HCT116 (cell line): ENCODE measurements at regions not wholly inside any gene's neighbourhood (a gene's known extent, or its start where the extent isn't known, plus 50 kb on each side); places are given as distances from the start of the nearest gene placed in this dataset.

ENCODE experiments used
- ATAC-seq: fragments of 200-7000 bp; cut with Tn5 transposase; 2 replicates; pipeline ENCODE4 v1.9.1; 2020; ENCODE audit warnings: mild to moderate bottlenecking, moderate library complexity
- BruUV-seq: library from RNA; stranded (reverse); fragments of 400-500 nt; replicated peaks from 2 replicates; lab custom pipeline; 2021; lab: Mats Ljungman, UMichigan
- CTCF ChIA-PET: fragments of 300-600 bp; sonication (Branson Sonifier 250); formaldehyde crosslinking; loops from one replicate; lab custom pipeline; 2021; ENCODE audit warnings: antibody characterized with exemption; lab: Charles Lee
- POLR2A ChIA-PET: fragments of 300-600, 350-600 bp; sonication (Branson Sonifier 250); formaldehyde crosslinking; loops from one replicate; lab custom pipeline; 2021; ENCODE audit warnings: antibody characterized with exemption; lab: Charles Lee
- RAD21 ChIA-PET, 2 experiments: fragments of 300-600 bp; sonication (Branson Sonifier 250); formaldehyde crosslinking; loops; one replicate each; lab custom pipeline; 2023; ENCODE audit warnings: low total read pairs in 2 of 2; ENCODE audit not compliant: uncharacterized antibody in 2 of 2, unreplicated experiment in 2 of 2, low non-redundant PET in 1 of 2; lab: Charles Lee
- DNase-seq: peaks from one replicate; pipeline ENCODE4 v3.0.0-alpha.2; 2010; ENCODE audit warnings: low read depth, low spot score
- H2AFZ ChIP-seq: fragments of 200-600 bp; shearing (Covaris generic), sonication (generic); 2 replicates; pipeline ENCODE4 v1.6.1; 2017; ENCODE audit warnings: low read depth, mixed run types, mixed read lengths, antibody characterized with exemption, low read length; ENCODE audit not compliant: poor library complexity, severe bottlenecking
- H3K27ac ChIP-seq: 2 replicates; pipeline ENCODE4 v1.5.1; 2012; ENCODE audit warnings: low read depth, low read length
- H3K27me3 ChIP-seq: fragments of 200-600 bp; sonication (generic); 2 replicates; pipeline ENCODE4 v1.6.1; 2016; ENCODE audit warnings: mixed run types, low read length, mixed read lengths; ENCODE audit not compliant: insufficient read depth
- H3K36me3 ChIP-seq, 2 experiments: fragments of 200-500 bp in 1 of 2; fragments of 200-600 bp in 1 of 2; sonication (Bioruptor generic) in 1 of 2; sonication (generic) in 1 of 2; 2 replicates each; pipeline versions ENCODE4 v1.5.1 to v1.6.1; 2014 to 2016; ENCODE audit warnings: low read length in 2 of 2, inconsistent platforms in 1 of 2, mixed read lengths in 1 of 2, mixed run types in 1 of 2; ENCODE audit not compliant: insufficient read depth in 2 of 2, control insufficient read depth in 1 of 2
- H3K4me1 ChIP-seq, 2 experiments: fragments of 200-600 bp in 1 of 2; sonication (generic) in 1 of 2; 2 replicates each; pipeline versions ENCODE4 v1.5.1 to v1.6.1; 2012 to 2017; ENCODE audit warnings: low read length in 2 of 2, inconsistent platforms in 1 of 2, mild to moderate bottlenecking in 1 of 2, mixed read lengths in 1 of 2, mixed run types in 1 of 2, moderate library complexity in 1 of 2; ENCODE audit not compliant: insufficient read depth in 2 of 2, control insufficient read depth in 1 of 2
- H3K4me2 ChIP-seq: fragments of 200-600 bp; sonication (generic); 2 replicates; pipeline ENCODE4 v1.6.1; 2017; ENCODE audit warnings: mixed run types, low read length, mixed read lengths
- H3K4me3 ChIP-seq, 2 experiments: fragments of 200-600 bp in 1 of 2; sonication (generic) in 1 of 2; replicated peaks in 1 of 2; 2 replicates each; pipeline ENCODE4 v1.5.1; 2011 to 2016; ENCODE audit warnings: low read length in 2 of 2, control low read depth in 1 of 2, low read depth in 1 of 2, mild to moderate bottlenecking in 1 of 2, mixed read lengths in 1 of 2, mixed run types in 1 of 2
- H3K79me2 ChIP-seq: fragments of 200-600 bp; sonication (generic); 2 replicates; pipeline ENCODE4 v1.6.1; 2017; ENCODE audit warnings: mild to moderate bottlenecking, mixed run types, low read length, moderate library complexity, mixed read lengths; ENCODE audit not compliant: insufficient read depth
- H3K9ac ChIP-seq: fragments of 200-600 bp; sonication (generic); 2 replicates; pipeline ENCODE4 v1.6.1; 2016; ENCODE audit warnings: low read length, mixed read lengths
- H3K9me2 ChIP-seq: fragments of 200-600 bp; sonication (generic), shearing (Covaris generic); 2 replicates; pipeline ENCODE4 v1.6.1; 2017; ENCODE audit warnings: mixed run types, mild to moderate bottlenecking, moderate library complexity; ENCODE audit not compliant: insufficient read depth
- H3K9me3 ChIP-seq, 2 experiments: fragments of 200-500 bp in 1 of 2; fragments of 200-600 bp in 1 of 2; sonication (Bioruptor generic) in 1 of 2; sonication (generic) in 1 of 2; 2 replicates each; pipeline ENCODE4 v1.6.1; 2014 to 2017; ENCODE audit warnings: low read length in 2 of 2, mixed read lengths in 2 of 2, inconsistent platforms in 1 of 2, low read depth in 1 of 2, mild to moderate bottlenecking in 1 of 2, mixed run types in 1 of 2, moderate library complexity in 1 of 2; ENCODE audit not compliant: control insufficient read depth in 1 of 2, insufficient read depth in 1 of 2
- H4K20me1 ChIP-seq: fragments of 200-600 bp; sonication (generic), shearing (Covaris generic); 2 replicates; pipeline ENCODE4 v1.6.1; 2017; ENCODE audit warnings: mixed run types, mild to moderate bottlenecking, moderate library complexity; ENCODE audit not compliant: insufficient read depth
- ATF3 ChIP-seq: IDR thresholded peaks from 2 replicates; pipeline ENCODE4 v1.6.1; 2012
- CBX3 ChIP-seq: IDR thresholded peaks from 2 replicates; pipeline ENCODE4 v1.6.1; 2012; ENCODE audit warnings: low read depth
- CEBPB ChIP-seq: IDR thresholded peaks from 2 replicates; pipeline ENCODE4 v1.6.1; 2012; ENCODE audit warnings: low read depth
- CTCF ChIP-seq, 3 experiments: fragments of 200-600 bp in 1 of 3; sonication (generic) in 1 of 3; IDR thresholded peaks in 2 of 3; conservative IDR thresholded peaks in 1 of 3; 2 replicates each; pipeline ENCODE4 v1.5.1; 2012 to 2017; ENCODE audit warnings: low read depth in 2 of 3, low read length in 2 of 3, antibody characterized with exemption in 1 of 3, borderline replicate concordance in 1 of 3, control low read depth in 1 of 3, mild to moderate bottlenecking in 1 of 3, mixed read lengths in 1 of 3, mixed run types in 1 of 3, moderate library complexity in 1 of 3; ENCODE audit not compliant: insufficient read depth in 1 of 3
- EGR1 ChIP-seq: IDR thresholded peaks from 2 replicates; pipeline ENCODE4 v1.6.1; 2012; ENCODE audit warnings: low read depth
- ELF1 ChIP-seq: IDR thresholded peaks from 2 replicates; pipeline ENCODE4 v1.6.1; 2012; ENCODE audit warnings: low read depth, borderline replicate concordance
- EZH2phosphoT487 ChIP-seq: fragments of 200-600 bp; IDR thresholded peaks from 2 replicates; pipeline ENCODE4 v1.6.1; 2018; ENCODE audit warnings: antibody characterized with exemption, borderline replicate concordance
- FOSL1 ChIP-seq: IDR thresholded peaks from 2 replicates; pipeline ENCODE4 v1.6.1; 2012; ENCODE audit warnings: low read depth
- JUND ChIP-seq: IDR thresholded peaks from 2 replicates; pipeline ENCODE4 v1.6.1; 2012
- MAX ChIP-seq: IDR thresholded peaks from 2 replicates; pipeline ENCODE4 v1.6.1; 2012
- POLR2AphosphoS5 ChIP-seq: IDR thresholded peaks from 2 replicates; pipeline ENCODE4 v1.6.1; 2011; ENCODE audit warnings: mild to moderate bottlenecking, low read depth, low read length, moderate library complexity
- REST ChIP-seq: IDR thresholded peaks from 2 replicates; pipeline ENCODE4 v1.6.1; 2012; ENCODE audit warnings: low read depth
- SIN3A ChIP-seq: IDR thresholded peaks from 2 replicates; pipeline ENCODE4 v1.6.1; 2012; ENCODE audit warnings: low read depth
- SP1 ChIP-seq: IDR thresholded peaks from 2 replicates; pipeline ENCODE4 v1.6.1; 2012; ENCODE audit warnings: low read depth
- SRF ChIP-seq: IDR thresholded peaks from 2 replicates; pipeline ENCODE4 v1.6.1; 2012; ENCODE audit warnings: low read depth
- TCF7L2 ChIP-seq: IDR thresholded peaks from 2 replicates; pipeline ENCODE4 v1.7.0; 2011; ENCODE audit warnings: borderline replicate concordance, inconsistent platforms; ENCODE audit not compliant: insufficient read depth, insufficient read length; ENCODE audit errors: extremely low read depth
- YY1 ChIP-seq: IDR thresholded peaks from 2 replicates; pipeline ENCODE4 v1.6.1; 2011; ENCODE audit warnings: low read length, low read depth, moderate library complexity, mild to moderate bottlenecking; ENCODE audit not compliant: insufficient replicate concordance; ENCODE audit errors: extremely low read depth
- ZBTB33 ChIP-seq: IDR thresholded peaks from 2 replicates; pipeline ENCODE4 v1.6.1; 2011; ENCODE audit warnings: mild to moderate bottlenecking, low read length, moderate library complexity; ENCODE audit not compliant: insufficient replicate concordance; ENCODE audit errors: extremely low read depth
- ZFX ChIP-seq: fragments of 450-650 bp; IDR thresholded peaks from 2 replicates; pipeline ENCODE4 v1.6.1; 2017
- ZNF274 ChIP-seq: fragments of 200-500 bp; sonication (Bioruptor generic); IDR thresholded peaks from 2 replicates; pipeline ENCODE4 v1.6.1; 2014; ENCODE audit warnings: mild to moderate bottlenecking, low read depth, low read length, inconsistent platforms
- intact Hi-C: fragments of 100-400 bp; cut with micrococcal nuclease; formaldehyde crosslinking; loops from 2 replicates; pipeline ENCODE4 v1.10.0; 2022

GRCh38 chr2:176789751-176790150, 422.8 kb upstream of the HNRNPA3 start:
- H3K4me3 ChIP-seq: no peak overlapping the region
- BruUV-seq: no TSS peak
- ATAC-seq (no peak), DNase-seq (no peak)
- no peak overlapping the region for H3K4me2 ChIP-seq
- H4K20me1 ChIP-seq: no peaks in the 10 kb centered on the region
- H3K36me3 ChIP-seq: no peaks in the 10 kb centered on the region
- ChIA-PET CTCF (no interaction called here), RAD21 (no interaction called here), POLR2A (no interaction called here)
- no peaks in the 10 kb centered on the region for H3K9me3 ChIP-seq
- intact Hi-C loops: no loop called here
- H3K27ac ChIP-seq: no peak overlapping the region
- H3K9ac ChIP-seq: no peak overlapping the region
- TF ChIP-seq CBX3: no peak
- no peak for TF ChIP-seq ZBTB33
- TF ChIP-seq REST: no peak
- TF ChIP-seq CEBPB: no peak
- TF ChIP-seq EZH2phosphoT487: no peak
- TF ChIP-seq ELF1: no peak
- TF ChIP-seq SRF: no peak
- no peak for TF ChIP-seq ATF3
- no peak for TF ChIP-seq JUND
- TF ChIP-seq ZFX: no peak
- no peak for TF ChIP-seq TCF7L2
- no peak for TF ChIP-seq MAX
- TF ChIP-seq POLR2AphosphoS5: no peak
- TF ChIP-seq SIN3A: no peak
- TF ChIP-seq EGR1: no peak
- no peak for TF ChIP-seq ZNF274
- no peak for TF ChIP-seq CTCF (IDR thresholded peaks at IDR 0.05 in 2 of 3, conservative IDR thresholded peaks at IDR 0.05 in 1 of 3; ENCODE audit: borderline replicate concordance in 1 of 3, insufficient read depth in 1 of 3, low read depth in 2 of 3, low read length in 2 of 3)
- TF ChIP-seq SP1: no peak
- TF ChIP-seq FOSL1: no peak
- no peak for TF ChIP-seq YY1
- no peaks in the 10 kb centered on the region for H3K79me2 ChIP-seq
- no peaks in the 10 kb centered on the region for H3K4me1 ChIP-seq
- no peak overlapping the region for H2AFZ ChIP-seq
- no peaks in the 10 kb centered on the region for H3K9me2 ChIP-seq
- H3K27me3 ChIP-seq: peaks cover 64% of the 10 kb centered on the region
